SK-N-SH treated with all-trans-retinoic acid at 6 μM for 48 hours (cell line): ENCODE measurements at regions not wholly inside any gene's neighbourhood (a gene's known extent, or its start where the extent isn't known, plus 50 kb on each side); places are given as distances from the start of the nearest gene placed in this dataset.

Experiments used
- CREB5 ChIP-seq: fragments of 250-450 bp; sonication (Bioruptor Pico); IDR thresholded peaks from 2 replicates; pipeline ENCODE4 v1.5.1; 2020; ENCODE audit warnings: low read depth, mild to moderate bottlenecking, moderate library complexity
- CSDC2 ChIP-seq: fragments of 250-450 bp; sonication (Bioruptor Pico); IDR thresholded peaks from 2 replicates; pipeline ENCODE4 v1.5.0; 2020; ENCODE audit warnings: mild to moderate bottlenecking, moderate library complexity
- CSRNP3 ChIP-seq: fragments of 250-450 bp; sonication (Bioruptor Pico); IDR thresholded peaks from 2 replicates; pipeline ENCODE4 v1.5.1; 2021; ENCODE audit warnings: mild to moderate bottlenecking, moderate library complexity
- GLIS3 ChIP-seq: fragments of 250-450 bp; sonication (Bioruptor Pico); IDR thresholded peaks from 2 replicates; pipeline ENCODE4 v1.5.0; 2020; ENCODE audit warnings: mild to moderate bottlenecking, moderate library complexity
- TOX ChIP-seq: fragments of 250-450 bp; sonication (Bioruptor Pico); IDR thresholded peaks from 2 replicates; pipeline ENCODE4 v1.8.0; 2021; ENCODE audit warnings: mild to moderate bottlenecking, moderate library complexity, borderline replicate concordance
- ZFP30 ChIP-seq: fragments of 450-650 bp; formaldehyde crosslinking; IDR thresholded peaks from 2 replicates; pipeline ENCODE4 v1.5.0; 2022; ENCODE audit warnings: mild to moderate bottlenecking, moderate library complexity
- ZNF565 ChIP-seq: fragments of 450-650 bp; formaldehyde crosslinking; conservative IDR thresholded peaks from 2 replicates; pipeline ENCODE4 v1.5.0; 2020; ENCODE audit warnings: low read depth, mild to moderate bottlenecking, moderate library complexity

- TF ChIP-seq ZNF565 (CRISPR knock-in tag) (no peak), CREB5 (CRISPR knock-in tag) (no peak), GLIS3 (CRISPR knock-in tag) (no peak), CSDC2 (CRISPR knock-in tag) (no peak), CSRNP3 (no peak), ZFP30 (no peak), TOX (CRISPR knock-in tag) (no peak)
Measured at GRCh38 chr9:84504360-84504759, 163.8 kb upstream of the SLC28A3 start.
